GM23338 (cell line): ENCODE measurements at regions not wholly inside any gene's neighbourhood (a gene's known extent, or its start where the extent isn't known, plus 50 kb on each side); places are given as distances from the start of the nearest gene placed in this dataset.

Experiments
- CREB1 ChIP-seq: fragments of 250-450 bp; sonication (Bioruptor Pico); IDR thresholded peaks from 2 replicates; pipeline ENCODE4 v1.5.0; 2020; ENCODE audit warnings: low read depth, mild to moderate bottlenecking, moderate library complexity
- EZH2 ChIP-seq: fragments of 200-600 bp; sonication (generic); IDR thresholded peaks from one replicate; pipeline ENCODE4 v1.8.0; 2017; ENCODE audit warnings: antibody characterized with exemption, mild to moderate bottlenecking, low read depth; ENCODE audit not compliant: unreplicated experiment
- EZH2phosphoT487 ChIP-seq: fragments of 200-600 bp; sonication (generic); IDR thresholded peaks from one replicate; pipeline ENCODE4 v1.8.1; 2018; ENCODE audit warnings: antibody characterized with exemption; ENCODE audit not compliant: unreplicated experiment
- JUNB ChIP-seq: IDR thresholded peaks from one replicate; pipeline ENCODE4 v1.6.1; 2016; ENCODE audit warnings: antibody characterized with exemption; ENCODE audit not compliant: unreplicated experiment
- POLR2AphosphoS5 ChIP-seq: IDR thresholded peaks from 2 replicates; pipeline ENCODE4 v1.6.1; 2016; ENCODE audit warnings: antibody characterized with exemption, low read depth
- STAT1 ChIP-seq: IDR thresholded peaks from one replicate; pipeline ENCODE4 v1.6.1; 2016; ENCODE audit warnings: antibody characterized with exemption; ENCODE audit not compliant: unreplicated experiment
- ZNF114 ChIP-seq: fragments of 250-450 bp; sonication (Bioruptor Pico); IDR thresholded peaks from 2 replicates; pipeline ENCODE4 v1.5.0; 2020; ENCODE audit warnings: mild to moderate bottlenecking, moderate library complexity
- ZNF331 ChIP-seq: fragments of 250-450 bp; sonication (Bioruptor Pico); IDR thresholded peaks from 2 replicates; pipeline ENCODE4 v1.5.0; 2020; ENCODE audit warnings: low read depth, mild to moderate bottlenecking, moderate library complexity
- ZNF462 ChIP-seq: fragments of 250-450 bp; sonication (Bioruptor Pico); IDR thresholded peaks from 2 replicates; pipeline ENCODE4 v1.5.0; 2020; ENCODE audit warnings: mild to moderate bottlenecking, moderate library complexity
- TF ChIP-seq, protein P1 (sequence below), 2 experiments: fragments of 200-600 bp in 1 of 2; sonication (generic) in 1 of 2; conservative IDR thresholded peaks; 2 replicates each; pipeline versions ENCODE4 v1.5.1 to v1.6.1; 2016 to 2017; ENCODE audit warnings: antibody characterized with exemption in 2 of 2, low read depth in 2 of 2, mild to moderate bottlenecking in 2 of 2, moderate library complexity in 1 of 2
- TF ChIP-seq, protein P2 (sequence below): IDR thresholded peaks from one replicate; pipeline ENCODE4 v1.6.1; 2018; ENCODE audit warnings: antibody characterized with exemption; ENCODE audit not compliant: unreplicated experiment

DNA sequence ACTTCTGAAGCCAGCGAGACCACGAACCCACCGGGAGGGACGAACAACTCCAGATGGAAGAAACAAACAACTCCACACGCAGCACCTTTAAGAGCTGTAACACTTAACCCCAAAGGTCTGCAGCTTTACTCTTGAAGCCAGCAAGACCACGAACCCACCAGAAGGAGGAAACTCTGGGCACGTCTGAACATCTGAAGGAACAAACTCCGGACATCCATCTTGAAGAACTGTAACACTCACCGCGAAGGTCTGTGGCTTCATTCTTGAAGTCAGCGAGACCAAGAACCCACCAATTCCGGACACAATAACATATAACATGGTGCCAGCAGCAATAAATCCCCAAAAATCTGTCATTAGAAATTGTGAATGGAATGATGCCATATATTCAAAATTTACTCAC, 180.9 kb downstream of the TLE1 start:
- TF ChIP-seq, protein P1, sequence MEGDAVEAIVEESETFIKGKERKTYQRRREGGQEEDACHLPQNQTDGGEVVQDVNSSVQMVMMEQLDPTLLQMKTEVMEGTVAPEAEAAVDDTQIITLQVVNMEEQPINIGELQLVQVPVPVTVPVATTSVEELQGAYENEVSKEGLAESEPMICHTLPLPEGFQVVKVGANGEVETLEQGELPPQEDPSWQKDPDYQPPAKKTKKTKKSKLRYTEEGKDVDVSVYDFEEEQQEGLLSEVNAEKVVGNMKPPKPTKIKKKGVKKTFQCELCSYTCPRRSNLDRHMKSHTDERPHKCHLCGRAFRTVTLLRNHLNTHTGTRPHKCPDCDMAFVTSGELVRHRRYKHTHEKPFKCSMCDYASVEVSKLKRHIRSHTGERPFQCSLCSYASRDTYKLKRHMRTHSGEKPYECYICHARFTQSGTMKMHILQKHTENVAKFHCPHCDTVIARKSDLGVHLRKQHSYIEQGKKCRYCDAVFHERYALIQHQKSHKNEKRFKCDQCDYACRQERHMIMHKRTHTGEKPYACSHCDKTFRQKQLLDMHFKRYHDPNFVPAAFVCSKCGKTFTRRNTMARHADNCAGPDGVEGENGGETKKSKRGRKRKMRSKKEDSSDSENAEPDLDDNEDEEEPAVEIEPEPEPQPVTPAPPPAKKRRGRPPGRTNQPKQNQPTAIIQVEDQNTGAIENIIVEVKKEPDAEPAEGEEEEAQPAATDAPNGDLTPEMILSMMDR (conservative IDR thresholded peaks at IDR 0.05; ENCODE audit: low read depth in 2 of 2): no peak
- TF ChIP-seq ZNF114 (no peak), CREB1 (CRISPR knock-in tag) (no peak), EZH2phosphoT487 (no peak), POLR2AphosphoS5 (no peak), EZH2 (no peak), ZNF331 (CRISPR knock-in tag) (no peak), JUNB (no peak), ZNF462 (no peak), STAT1 (no peak)
- TF ChIP-seq, protein P2, sequence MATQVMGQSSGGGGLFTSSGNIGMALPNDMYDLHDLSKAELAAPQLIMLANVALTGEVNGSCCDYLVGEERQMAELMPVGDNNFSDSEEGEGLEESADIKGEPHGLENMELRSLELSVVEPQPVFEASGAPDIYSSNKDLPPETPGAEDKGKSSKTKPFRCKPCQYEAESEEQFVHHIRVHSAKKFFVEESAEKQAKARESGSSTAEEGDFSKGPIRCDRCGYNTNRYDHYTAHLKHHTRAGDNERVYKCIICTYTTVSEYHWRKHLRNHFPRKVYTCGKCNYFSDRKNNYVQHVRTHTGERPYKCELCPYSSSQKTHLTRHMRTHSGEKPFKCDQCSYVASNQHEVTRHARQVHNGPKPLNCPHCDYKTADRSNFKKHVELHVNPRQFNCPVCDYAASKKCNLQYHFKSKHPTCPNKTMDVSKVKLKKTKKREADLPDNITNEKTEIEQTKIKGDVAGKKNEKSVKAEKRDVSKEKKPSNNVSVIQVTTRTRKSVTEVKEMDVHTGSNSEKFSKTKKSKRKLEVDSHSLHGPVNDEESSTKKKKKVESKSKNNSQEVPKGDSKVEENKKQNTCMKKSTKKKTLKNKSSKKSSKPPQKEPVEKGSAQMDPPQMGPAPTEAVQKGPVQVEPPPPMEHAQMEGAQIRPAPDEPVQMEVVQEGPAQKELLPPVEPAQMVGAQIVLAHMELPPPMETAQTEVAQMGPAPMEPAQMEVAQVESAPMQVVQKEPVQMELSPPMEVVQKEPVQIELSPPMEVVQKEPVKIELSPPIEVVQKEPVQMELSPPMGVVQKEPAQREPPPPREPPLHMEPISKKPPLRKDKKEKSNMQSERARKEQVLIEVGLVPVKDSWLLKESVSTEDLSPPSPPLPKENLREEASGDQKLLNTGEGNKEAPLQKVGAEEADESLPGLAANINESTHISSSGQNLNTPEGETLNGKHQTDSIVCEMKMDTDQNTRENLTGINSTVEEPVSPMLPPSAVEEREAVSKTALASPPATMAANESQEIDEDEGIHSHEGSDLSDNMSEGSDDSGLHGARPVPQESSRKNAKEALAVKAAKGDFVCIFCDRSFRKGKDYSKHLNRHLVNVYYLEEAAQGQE: no peak
